ENCODE measurements at regions not wholly inside any gene's neighbourhood (a gene's known extent, or its start where the extent isn't known, plus 50 kb on each side); places are given as distances from the start of the nearest gene placed in this dataset.
"Not testable (repeated sequence)": the region's sequence is repeated elsewhere in the genome, so short reads cannot be mapped to it uniquely, and the experiment has no call there.

- no peak for DNase-seq (ENCODE audit: low spot score)
Observed at GRCh38 chr6:50467931-50468330, 245.4 kb upstream of the TFAP2D start.

GRCh38 chr6:50471041-50471440, 242.3 kb upstream of the TFAP2D start:
- DNase-seq (ENCODE audit: low spot score) = no peak

- DNase-seq (ENCODE audit: low spot score) = no peak
Observed at GRCh38 chr6:50510361-50510760, 203.0 kb upstream of the TFAP2D start.

- no peak for DNase-seq (ENCODE audit: low spot score)
Observed at GRCh38 chr6:50520326-50521266, 192.7 kb upstream of the TFAP2D start.

GRCh38 chr6:50524341-50524740, 189.0 kb upstream of the TFAP2D start:
- no peak for DNase-seq (ENCODE audit: low spot score)

- DNase-seq (ENCODE audit: low spot score) = no peak
Observed at GRCh38 chr6:50527985-50528384, 185.3 kb upstream of the TFAP2D start.

GRCh38 chr6:50539447-50539846, 173.9 kb upstream of the TFAP2D start:
- no peak for DNase-seq (ENCODE audit: low spot score)

GRCh38 chr6:50541941-50542340, 171.4 kb upstream of the TFAP2D start:
- no peak for DNase-seq (ENCODE audit: low spot score)

GRCh38 chr6:50543666-50544065, 169.7 kb upstream of the TFAP2D start:
- no peak for DNase-seq (ENCODE audit: low spot score)

- no peak for DNase-seq (ENCODE audit: low spot score)
Observed at GRCh38 chr6:50549026-50549425, 164.3 kb upstream of the TFAP2D start.

GRCh38 chr6:50549475-50549874, 163.9 kb upstream of the TFAP2D start:
- DNase-seq (ENCODE audit: low spot score) = no peak

GRCh38 chr6:50555982-50556381, 157.3 kb upstream of the TFAP2D start:
- no peak for DNase-seq (ENCODE audit: low spot score)

- no peak for DNase-seq (ENCODE audit: low spot score)
Observed at GRCh38 chr6:50565004-50565403, 148.3 kb upstream of the TFAP2D start.

- DNase-seq (ENCODE audit: low spot score) = not testable (repeated sequence)
Observed at GRCh38 chr6:50571230-50571629, 142.1 kb upstream of the TFAP2D start.

- DNase-seq (ENCODE audit: low spot score) = no peak
Observed at GRCh38 chr6:50585441-50586330, 127.6 kb upstream of the TFAP2D start.

GRCh38 chr6:50586331-50586675, 127.0 kb upstream of the TFAP2D start:
- DNase-seq (ENCODE audit: low spot score) = no peak

- DNase-seq (ENCODE audit: low spot score) = no peak
Observed at GRCh38 chr6:50589751-50590470, 123.4 kb upstream of the TFAP2D start.

GRCh38 chr6:50591135-50591534, 122.2 kb upstream of the TFAP2D start:
- DNase-seq (ENCODE audit: low spot score) = no peak

GRCh38 chr6:50600280-50600679, 113.0 kb upstream of the TFAP2D start:
- no peak for DNase-seq (ENCODE audit: low spot score)

- peak; percentile 19 for DNase-seq (ENCODE audit: low spot score)
Observed at GRCh38 chr6:50602292-50602691, 111.0 kb upstream of the TFAP2D start.

- DNase-seq (ENCODE audit: low spot score) = no peak
Observed at GRCh38 chr6:50608421-50608820, 104.9 kb upstream of the TFAP2D start.

GRCh38 chr6:50610562-50610961, 102.8 kb upstream of the TFAP2D start:
- peak; percentile 2 for DNase-seq (ENCODE audit: low spot score)
